ENCODE measurements at regions not wholly inside any gene's neighbourhood (a gene's known extent, or its start where the extent isn't known, plus 50 kb on each side); places are given as distances from the start of the nearest gene placed in this dataset.

GRCh38 chr11:45067966-45068365, 78.5 kb upstream of the PRDM11 start:
- DNase-seq: no peak

DNA sequence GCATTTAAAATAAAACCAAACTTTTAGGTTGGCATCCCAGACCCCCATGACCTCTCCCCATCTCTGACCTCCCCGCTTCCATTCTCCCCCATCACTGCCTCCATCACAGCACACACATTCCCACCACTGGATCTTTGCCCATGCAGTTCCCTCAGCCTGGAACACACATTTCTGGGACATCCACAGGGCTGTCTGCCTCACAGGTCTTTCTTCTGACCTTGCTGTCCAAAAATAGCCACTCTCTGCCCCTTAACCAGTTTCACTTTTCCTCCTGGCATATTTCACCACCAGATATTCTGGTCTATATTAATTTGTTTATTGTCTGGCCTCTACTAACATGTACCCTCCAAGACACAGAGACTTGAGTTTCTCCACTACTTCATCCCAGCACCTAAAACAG, 75.2 kb upstream of the PRDM11 start:
- DNase-seq: no peak

GRCh38 chr11:45073685-45074141, 72.7 kb upstream of the PRDM11 start:
- DNase-seq: no peak

DNA sequence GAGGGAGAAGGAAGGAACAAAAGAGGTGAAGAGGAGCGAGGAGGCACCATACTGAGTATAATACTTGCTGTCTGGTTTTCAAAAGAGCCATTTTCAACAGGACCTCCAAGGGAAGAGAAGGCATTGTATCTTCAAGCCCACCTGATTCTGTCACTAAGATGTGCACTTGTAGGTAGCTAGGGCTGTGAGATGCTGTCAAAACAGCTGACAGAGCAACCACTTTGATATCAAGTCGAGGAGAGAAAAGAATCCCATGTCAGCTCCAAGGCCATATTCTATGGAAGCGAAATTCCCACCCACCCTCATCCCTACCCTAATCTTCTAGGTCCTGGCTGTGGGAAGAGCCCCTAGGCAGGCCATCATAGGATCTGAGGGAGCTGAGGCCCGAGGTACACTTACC, 70.9 kb upstream of the PRDM11 start:
- DNase-seq: no peak

DNA sequence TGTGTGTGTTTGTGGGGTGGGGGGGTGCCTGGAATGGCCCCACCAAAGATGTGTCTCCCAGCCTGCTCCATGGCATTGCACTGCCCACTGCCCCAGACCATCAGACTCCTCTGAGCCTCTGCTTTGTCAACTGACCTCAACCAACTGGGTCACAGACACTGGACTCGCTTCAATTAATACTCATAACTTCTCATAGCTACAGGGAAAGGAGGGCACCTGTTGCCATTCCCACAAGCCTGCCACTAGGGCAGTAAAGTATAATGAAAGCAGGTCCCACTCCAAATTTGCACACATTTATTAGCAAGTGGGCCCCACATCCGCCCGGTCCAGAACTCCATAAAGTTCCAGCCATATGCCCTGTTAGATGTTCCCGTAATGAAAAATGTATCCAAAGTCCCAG, 70.5 kb upstream of the PRDM11 start:
- DNase-seq: no peak

GRCh38 chr11:45076761-45077160, 69.7 kb upstream of the PRDM11 start:
- no peak for DNase-seq

DNA sequence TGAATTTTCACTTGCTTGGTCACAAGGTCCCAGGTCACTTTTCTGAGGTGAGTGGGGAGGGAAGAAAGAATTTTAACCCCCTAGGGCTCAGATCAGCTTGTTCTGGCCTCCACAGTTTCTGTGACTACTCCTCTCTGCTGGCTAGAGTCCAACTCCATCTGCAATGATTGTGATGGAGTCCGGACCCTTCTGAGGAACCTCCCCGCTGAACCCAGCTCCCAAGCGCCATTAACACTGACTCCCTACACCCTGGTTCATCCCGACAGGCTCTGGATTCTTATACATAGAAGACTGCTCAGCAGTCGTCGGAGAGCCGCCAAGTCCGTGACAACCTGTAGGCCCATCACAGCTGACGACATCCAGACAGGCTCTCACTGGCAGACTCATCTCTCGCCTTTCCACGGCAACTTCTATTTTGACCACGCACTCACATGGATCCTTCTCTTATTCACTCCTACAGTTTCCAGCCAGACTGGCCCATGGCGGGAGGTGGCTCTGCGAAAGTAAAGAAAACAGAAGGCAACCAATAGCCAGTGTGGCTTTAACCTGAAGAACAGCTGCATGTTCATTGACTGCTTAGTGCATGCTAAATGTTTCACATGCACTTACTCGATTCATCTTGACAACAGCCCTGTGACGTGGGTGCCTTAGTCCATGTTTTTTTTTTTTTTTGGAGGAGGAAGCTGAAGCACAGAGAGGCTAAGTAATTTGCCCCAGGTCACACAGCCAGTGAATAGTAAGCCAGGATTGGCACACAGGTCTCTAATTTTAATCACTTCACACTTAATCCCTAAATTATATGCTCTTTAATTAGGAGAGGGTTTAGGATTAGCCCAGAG, 68.0 kb upstream of the PRDM11 start:
- DNase-seq: no peak

- no peak for DNase-seq
Measured at GRCh38 chr11:45079075-45079444, 67.4 kb upstream of the PRDM11 start.

DNA sequence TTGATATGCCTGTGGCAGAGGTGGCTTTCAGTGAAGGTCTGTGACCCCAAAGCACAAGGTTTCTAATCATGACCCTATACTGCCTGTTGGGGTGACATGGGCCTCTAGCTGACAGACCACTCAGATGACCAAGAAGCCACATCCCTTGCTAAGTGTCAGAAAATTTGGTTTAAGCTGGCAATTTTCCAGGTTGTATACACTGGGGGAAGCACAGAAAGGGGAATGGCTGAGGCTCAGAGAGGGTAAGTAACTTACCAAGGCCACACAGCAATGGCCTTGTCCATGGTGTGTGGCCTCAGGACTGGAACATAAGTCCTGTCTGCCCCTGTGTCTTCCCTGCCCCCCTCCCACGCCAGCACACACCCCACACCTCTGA, 66.9 kb upstream of the PRDM11 start:
- no peak for DNase-seq

- peak; percentile 52 to 62 for DNase-seq
Measured at GRCh38 chr11:45079943-45080719, 66.3 kb upstream of the PRDM11 start.

GRCh38 chr11:45082744-45083543, 63.5 kb upstream of the PRDM11 start:
- no peak for DNase-seq

GRCh38 chr11:45083544-45084087, 62.8 kb upstream of the PRDM11 start:
- DNase-seq: no peak

- DNase-seq: no peak
Measured at GRCh38 chr11:45085646-45086501, 60.6 kb upstream of the PRDM11 start.

DNA sequence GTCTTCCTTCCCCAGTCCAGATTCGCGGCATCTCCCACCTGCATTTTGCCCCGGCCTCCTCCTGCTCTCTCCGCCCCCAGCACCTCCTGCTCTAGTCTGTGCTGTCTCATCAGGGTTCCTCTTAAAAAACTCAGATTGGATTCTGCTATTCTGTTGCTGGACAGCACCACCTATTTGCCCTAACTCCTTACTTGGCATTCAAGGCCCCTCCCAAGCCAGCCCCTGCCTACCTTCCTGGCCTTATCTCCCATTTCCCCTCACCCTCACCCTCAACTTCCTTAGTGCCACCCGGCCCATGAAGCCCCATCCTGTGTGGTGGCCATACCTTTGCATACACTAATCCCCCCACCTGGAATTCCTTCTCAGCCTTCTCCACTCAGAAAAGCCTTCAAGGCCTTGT, 59.9 kb upstream of the PRDM11 start:
- DNase-seq: no peak

DNA sequence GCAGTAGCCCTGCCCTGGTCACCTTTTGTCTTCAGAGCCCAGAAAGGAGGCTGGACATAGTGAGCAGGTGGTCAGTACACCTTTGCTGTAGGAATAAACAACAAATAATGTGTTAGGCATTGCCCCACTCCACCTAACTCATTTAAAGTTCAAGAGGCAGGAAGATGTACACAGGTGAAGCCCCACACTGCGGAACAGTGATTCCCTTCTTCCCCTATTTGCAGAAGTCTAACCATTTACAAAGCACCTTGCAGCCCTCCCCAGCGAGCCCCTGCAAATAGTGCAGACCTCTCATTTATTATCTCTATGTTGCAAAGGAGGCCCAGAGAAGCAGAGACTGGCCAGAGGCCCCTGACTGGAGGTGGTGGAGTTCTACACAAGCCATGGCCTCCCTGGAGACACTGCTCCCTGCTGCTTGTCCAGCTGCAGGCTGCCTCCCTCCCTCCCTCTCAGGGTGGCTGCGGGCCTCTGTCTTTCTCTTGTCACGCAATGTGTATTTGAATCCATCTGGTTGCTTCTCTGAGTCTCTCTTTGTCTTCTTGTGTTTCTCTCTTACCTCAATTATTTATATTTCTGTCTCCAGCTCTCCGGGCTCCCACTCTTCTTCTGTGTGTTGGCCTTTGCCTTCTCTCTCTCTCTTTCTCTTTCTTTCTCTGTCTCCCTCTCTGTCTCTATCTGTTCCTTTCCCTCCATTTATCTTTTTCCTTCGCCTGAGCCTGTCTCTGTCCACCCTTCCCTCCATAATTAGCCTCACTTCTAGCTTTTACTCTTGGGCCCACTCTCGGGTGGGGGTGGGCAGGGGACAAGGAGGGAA, 59.1 kb upstream of the PRDM11 start:
- no peak for DNase-seq

DNA sequence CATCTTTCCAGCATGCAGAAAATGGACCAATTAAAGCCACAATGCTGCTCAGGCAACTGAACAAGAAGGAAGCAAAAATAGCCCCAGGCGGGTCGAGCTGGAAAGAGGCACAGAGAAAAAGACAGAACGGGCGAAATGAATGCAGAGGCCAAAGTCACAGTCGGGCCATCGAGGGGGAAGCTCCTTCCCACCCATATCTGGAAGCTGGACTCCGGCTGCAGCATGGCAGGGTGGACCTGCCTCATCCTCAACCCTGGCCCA, 58.6 kb upstream of the PRDM11 start:
- DNase-seq: no peak

DNA sequence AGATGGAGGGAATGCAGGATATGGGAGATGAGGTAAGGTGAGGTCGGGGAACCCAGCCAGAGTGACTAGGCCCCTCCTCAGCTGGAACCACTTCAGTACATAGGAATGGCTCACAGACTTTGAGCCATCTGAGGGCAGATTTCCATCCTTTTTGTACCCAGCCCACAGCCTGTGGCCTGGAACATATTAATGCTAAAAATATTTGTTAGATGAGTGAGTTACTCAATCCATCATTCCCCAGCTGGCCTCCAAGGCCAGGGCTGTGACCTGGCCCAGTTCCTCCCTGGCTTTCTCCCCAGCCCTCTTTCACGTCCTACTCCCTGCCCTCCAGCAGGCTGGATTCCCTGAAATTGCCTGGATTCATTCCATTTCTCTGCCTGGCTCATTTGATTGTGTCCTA, 57.2 kb upstream of the PRDM11 start:
- no peak for DNase-seq

- no peak for DNase-seq
Measured at GRCh38 chr11:45089676-45090499, 56.6 kb upstream of the PRDM11 start.

GRCh38 chr11:45090607-45091006, 55.8 kb upstream of the PRDM11 start:
- no peak for DNase-seq

DNA sequence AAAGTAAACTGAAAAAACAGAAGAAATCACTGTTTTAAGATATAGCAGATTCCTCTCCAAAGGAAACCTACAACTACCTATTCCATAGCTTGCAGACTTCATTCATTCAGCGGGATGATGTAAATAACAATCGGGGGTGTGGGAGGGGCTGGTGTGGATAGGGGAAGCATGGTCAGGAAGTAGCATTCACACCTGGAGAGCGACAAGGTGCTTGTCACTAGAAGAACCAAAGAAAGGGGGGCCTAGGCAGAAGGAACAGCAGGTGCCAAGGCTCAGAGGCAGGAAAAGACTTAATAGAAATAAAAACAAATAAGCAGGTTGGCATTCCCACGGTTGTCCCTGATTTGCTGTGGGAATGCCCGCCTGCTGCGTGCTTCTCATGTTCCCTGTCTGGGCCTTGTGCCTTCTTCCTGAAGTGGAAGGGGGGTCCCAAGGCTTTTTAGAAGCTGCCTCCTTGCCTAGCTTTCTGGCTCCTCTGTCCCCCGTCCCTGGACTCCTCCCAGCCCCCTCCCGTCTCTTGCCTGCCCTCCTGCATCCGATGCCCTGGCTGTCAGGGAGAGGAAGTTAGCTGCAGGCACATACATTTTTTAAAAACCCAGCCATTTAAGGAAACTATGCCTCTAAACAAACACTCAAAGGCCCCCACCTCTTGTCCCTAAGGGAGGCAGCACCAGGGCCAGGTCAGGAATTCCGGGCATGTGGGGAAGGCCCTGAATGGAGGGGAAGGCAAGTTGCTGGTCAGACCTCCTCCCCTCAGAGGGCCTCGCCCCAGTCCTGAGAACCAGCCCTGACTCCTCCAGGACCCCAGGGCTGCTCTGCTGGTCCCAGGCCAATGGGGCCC, 54.7 kb upstream of the PRDM11 start:
- DNase-seq: no peak
